HEK293 (cell line): ENCODE measurements at regions not wholly inside any gene's neighbourhood (a gene's known extent, or its start where the extent isn't known, plus 50 kb on each side); places are given as distances from the start of the nearest gene placed in this dataset.

Experiments used
- CTCF ChIA-PET: fragments of 350-600 bp; formaldehyde crosslinking; extraction: SDS; loops from one replicate; lab custom pipeline; 2021; ENCODE audit warnings: antibody characterized with exemption; lab: Yijun Ruan, JAX
- POLR2A ChIA-PET: fragments of 300-600 bp; formaldehyde crosslinking; extraction: SDS; loops from one replicate; lab custom pipeline; 2020; ENCODE audit warnings: antibody characterized with exemption, inconsistent platforms; lab: Yijun Ruan, JAX
- H3K27ac ChIP-seq: fragments of 200-500 bp; sonication (Bioruptor generic); 2 replicates; pipeline ENCODE4 v1.5.1; 2014; ENCODE audit warnings: low read depth, low read length, control low read depth, inconsistent platforms; ENCODE audit errors: extremely low read depth
- H3K36me3 ChIP-seq, 2 experiments: fragments of 200-500 bp in 1 of 2; sonication (Bioruptor generic) in 1 of 2; 1 replicate in 1 of 2; 2 replicates in 1 of 2; pipeline ENCODE4 v1.5.1; 2014 to 2017; ENCODE audit warnings: inconsistent platforms in 2 of 2, low read length in 2 of 2; ENCODE audit not compliant: control insufficient read depth in 2 of 2, insufficient read depth in 1 of 2
- H3K4me1 ChIP-seq: fragments of 200-500 bp; sonication (Bioruptor generic); 2 replicates; pipeline ENCODE4 v1.5.1; 2014; ENCODE audit warnings: mild to moderate bottlenecking, low read length, inconsistent platforms; ENCODE audit not compliant: control insufficient read depth, insufficient read depth
- H3K4me3 ChIP-seq: 2 replicates; pipeline ENCODE4 v1.5.1; 2011; ENCODE audit warnings: low read depth, mild to moderate bottlenecking, control low read depth, low read length, moderate library complexity
- H3K9me3 ChIP-seq: fragments of 200-500 bp; sonication (Bioruptor generic); 2 replicates; pipeline ENCODE4 v1.5.1; 2014; ENCODE audit warnings: low read depth, low read length, inconsistent platforms; ENCODE audit not compliant: control insufficient read depth, insufficient read depth
- BCL6B ChIP-seq: fragments of 450-650 bp; formaldehyde crosslinking; IDR thresholded peaks from 2 replicates; pipeline ENCODE4 v1.5.1; 2017; ENCODE audit warnings: missing biosample characterization, missing genetic modification characterization
- PATZ1 ChIP-seq: fragments of 450-650 bp; formaldehyde crosslinking; IDR thresholded peaks from 2 replicates; pipeline ENCODE4 v1.5.1; 2016; ENCODE audit warnings: missing biosample characterization, missing genetic modification characterization
- SP7 ChIP-seq: fragments of 450-650 bp; formaldehyde crosslinking; IDR thresholded peaks from 2 replicates; pipeline ENCODE4 v1.5.1; 2016; ENCODE audit warnings: missing biosample characterization, missing genetic modification characterization
- WT1 ChIP-seq: fragments of 450-650 bp; formaldehyde crosslinking; IDR thresholded peaks from 2 replicates; pipeline ENCODE4 v1.5.1; 2016; ENCODE audit warnings: missing biosample characterization, missing genetic modification characterization
- ZBTB20 ChIP-seq: fragments of 450-650 bp; formaldehyde crosslinking; IDR thresholded peaks from 2 replicates; pipeline ENCODE4 v1.5.1; 2016; ENCODE audit warnings: missing biosample characterization, missing genetic modification characterization
- ZBTB8A ChIP-seq: fragments of 450-650 bp; formaldehyde crosslinking; IDR thresholded peaks from 2 replicates; pipeline ENCODE4 v1.5.1; 2016; ENCODE audit warnings: missing biosample characterization, missing genetic modification characterization
- ZNF169 ChIP-seq: fragments of 450-650 bp; formaldehyde crosslinking; IDR thresholded peaks from 2 replicates; pipeline ENCODE4 v1.5.1; 2016; ENCODE audit warnings: missing biosample characterization, missing genetic modification characterization
- ZNF26 ChIP-seq: fragments of 450-650 bp; formaldehyde crosslinking; IDR thresholded peaks from 2 replicates; pipeline ENCODE4 v1.5.1; 2016; ENCODE audit warnings: missing biosample characterization, missing genetic modification characterization
- ZNF350 ChIP-seq: fragments of 450-650 bp; formaldehyde crosslinking; IDR thresholded peaks from 2 replicates; pipeline ENCODE4 v1.5.0; 2017; ENCODE audit warnings: missing biosample characterization, mild to moderate bottlenecking, missing genetic modification characterization
- ZNF366 ChIP-seq: fragments of 450-650 bp; formaldehyde crosslinking; conservative IDR thresholded peaks from 2 replicates; pipeline ENCODE4 v1.5.1; 2016; ENCODE audit warnings: missing biosample characterization, missing genetic modification characterization
- ZNF394 ChIP-seq: fragments of 450-650 bp; formaldehyde crosslinking; IDR thresholded peaks from 2 replicates; pipeline ENCODE4 v1.5.1; 2016; ENCODE audit warnings: missing biosample characterization, missing genetic modification characterization, mild to moderate bottlenecking, moderate library complexity, borderline replicate concordance
- ZNF398 ChIP-seq: fragments of 450-650 bp; formaldehyde crosslinking; IDR thresholded peaks from 2 replicates; pipeline ENCODE4 v1.5.1; 2017; ENCODE audit warnings: missing biosample characterization, missing genetic modification characterization
- ZNF426 ChIP-seq: fragments of 450-650 bp; formaldehyde crosslinking; IDR thresholded peaks from 2 replicates; pipeline ENCODE4 v1.5.1; 2017; ENCODE audit warnings: missing biosample characterization, missing genetic modification characterization, mild to moderate bottlenecking, inconsistent platforms, moderate library complexity
- ZNF623 ChIP-seq: fragments of 450-650 bp; formaldehyde crosslinking; IDR thresholded peaks from 2 replicates; pipeline ENCODE4 v1.5.1; 2016; ENCODE audit warnings: missing biosample characterization, missing genetic modification characterization
- ZNF654 ChIP-seq: fragments of 450-650 bp; formaldehyde crosslinking; IDR thresholded peaks from 2 replicates; pipeline ENCODE4 v1.5.1; 2016; ENCODE audit warnings: low read depth, missing biosample characterization, missing genetic modification characterization
- ZNF664 ChIP-seq: fragments of 450-650 bp; formaldehyde crosslinking; IDR thresholded peaks from 2 replicates; pipeline ENCODE4 v1.5.1; 2016; ENCODE audit warnings: missing biosample characterization, missing genetic modification characterization
- ZNF692 ChIP-seq: fragments of 450-650 bp; formaldehyde crosslinking; IDR thresholded peaks from 2 replicates; pipeline ENCODE4 v1.5.1; 2016; ENCODE audit warnings: missing biosample characterization, missing genetic modification characterization
- ZNF843 ChIP-seq: fragments of 450-650 bp; formaldehyde crosslinking; IDR thresholded peaks from 2 replicates; pipeline ENCODE4 v1.5.1; 2016; ENCODE audit warnings: missing biosample characterization, missing genetic modification characterization
- ZSCAN4 ChIP-seq: fragments of 450-650 bp; formaldehyde crosslinking; IDR thresholded peaks from 2 replicates; pipeline ENCODE4 v1.5.1; 2017; ENCODE audit warnings: missing biosample characterization, missing genetic modification characterization

GRCh38 chr9:80134487-80134886, 562.7 kb downstream of the TLE4 start:
- Histone ChIP-seq H3K4me1 (no peaks in the 10 kb centered on the region), H3K36me3 (no peaks in the 10 kb centered on the region), H3K9me3 (no peaks in the 10 kb centered on the region)
- POLR2A ChIA-PET: no interaction called here
- TF ChIP-seq ZNF398 (no peak), ZNF426 (no peak)
- TF ChIP-seq, all 188 proteins: peak for 0
- no peak overlapping the region for H3K27ac ChIP-seq
- H3K4me3 ChIP-seq: no peak overlapping the region
- CTCF ChIA-PET: no interaction called here

GRCh38 chr9:80131627-80132026, 559.9 kb downstream of the TLE4 start:
- no peak overlapping the region for H3K27ac ChIP-seq
- H3K9me3 ChIP-seq: no peaks in the 10 kb centered on the region
- no peak overlapping the region for H3K4me3 ChIP-seq
- no peaks in the 10 kb centered on the region for H3K36me3 ChIP-seq
- POLR2A ChIA-PET: no interaction called here
- TF ChIP-seq ZNF26: no peak
- CTCF ChIA-PET: interaction anchor here (0.7 kb wide), 1 partner anchor 119 kb away, joined by 3 read pairs; no protein-coding TSS in a partner anchor
- no peaks in the 10 kb centered on the region for H3K4me1 ChIP-seq

- TF ChIP-seq ZNF843: no peak
- no peak for TF ChIP-seq ZBTB20 (tag by site-specific recombination)
- TF ChIP-seq ZNF169: no peak
- TF ChIP-seq ZNF692 (tag by site-specific recombination): no peak
- no peak for TF ChIP-seq ZNF654
- TF ChIP-seq ZNF394 (tag by site-specific recombination): no peak
- TF ChIP-seq ZNF350 (tag by site-specific recombination): no peak
- TF ChIP-seq ZNF664 (tag by site-specific recombination): no peak
- no peak for TF ChIP-seq WT1 (tag by site-specific recombination)
- TF ChIP-seq SP7 (tag by site-specific recombination): no peak
- CTCF ChIA-PET: no interaction called here
- H3K9me3 ChIP-seq: no peaks in the 10 kb centered on the region
Observed at GRCh38 chr9:80127920-80128319, 556.2 kb downstream of the TLE4 start.

GRCh38 chr9:80125731-80126264, 554.0 kb downstream of the TLE4 start:
- Histone ChIP-seq H3K36me3 (no peaks in the 10 kb centered on the region), H3K4me3 (no peak overlapping the region), H3K27ac (no peak overlapping the region), H3K9me3 (no peaks in the 10 kb centered on the region), H3K4me1 (no peaks in the 10 kb centered on the region)
- ChIA-PET POLR2A (no interaction called here), CTCF (no interaction called here)
- no peak for TF ChIP-seq WT1 (tag by site-specific recombination)
- TF ChIP-seq ZNF623: no peak
- TF ChIP-seq ZBTB8A: no peak
- no peak for TF ChIP-seq BCL6B (tag by site-specific recombination)
- TF ChIP-seq PATZ1 (tag by site-specific recombination): no peak
- no peak for TF ChIP-seq ZNF366 (tag by site-specific recombination)
- no peak for TF ChIP-seq ZSCAN4

More at GRCh38 chr9:80127920-80128319, 556.2 kb downstream of the TLE4 start:
- POLR2A ChIA-PET: no interaction called here
- Histone ChIP-seq H3K4me3 (no peak overlapping the region), H3K4me1 (no peaks in the 10 kb centered on the region), H3K36me3 (no peaks in the 10 kb centered on the region), H3K27ac (no peak overlapping the region)
